ENCODE measurements at regions not wholly inside any gene's neighbourhood (a gene's known extent, or its start where the extent isn't known, plus 50 kb on each side); places are given as distances from the start of the nearest gene placed in this dataset.

- no peak for TF ChIP-seq CTCF (IDR thresholded peaks at IDR 0.05; ENCODE audit: low read depth, low read length, missing control alignments)
- DNase-seq (ENCODE audit: extremely low read depth, low read depth): no peak
- H3K4me3 ChIP-seq (replicated peaks; ENCODE audit: low read depth, low read length): no peak overlapping the region
These were observed 96.3 kb downstream of the GEMIN8 start for GRCh38 chrX:13933352-13933751.

DNA sequence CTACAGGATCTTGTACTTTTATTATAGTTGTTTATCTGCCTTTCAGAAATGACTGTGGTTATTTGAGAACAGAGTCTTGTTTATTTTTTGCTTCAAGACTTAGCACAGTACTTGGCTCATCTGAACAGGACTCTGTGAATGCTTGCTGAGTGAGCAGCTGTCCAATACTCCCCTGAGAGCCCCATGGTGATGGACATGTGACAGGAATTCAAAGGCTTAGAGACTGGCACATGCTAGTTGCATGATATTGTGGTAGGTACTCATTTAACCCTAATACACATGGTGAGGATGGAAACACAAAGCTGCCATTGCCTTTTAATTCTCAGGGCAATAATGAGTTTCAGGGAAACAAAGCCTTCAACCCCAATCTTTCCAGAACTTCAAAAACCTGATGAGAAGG lies 97.3 kb downstream of the GEMIN8 start:
- no peak for TF ChIP-seq CTCF (IDR thresholded peaks at IDR 0.05; ENCODE audit: low read depth, low read length, missing control alignments)
- H3K4me3 ChIP-seq (replicated peaks; ENCODE audit: low read depth, low read length): no peak overlapping the region
- no peak for DNase-seq (ENCODE audit: extremely low read depth, low read depth)

GRCh38 chrX:13927175-13927574 lies 102.5 kb downstream of the GEMIN8 start:
- no peak for TF ChIP-seq CTCF (IDR thresholded peaks at IDR 0.05; ENCODE audit: low read depth, low read length, missing control alignments)
- H3K4me3 ChIP-seq (replicated peaks; ENCODE audit: low read depth, low read length): no peak overlapping the region
- DNase-seq (ENCODE audit: extremely low read depth, low read depth): no peak

DNA sequence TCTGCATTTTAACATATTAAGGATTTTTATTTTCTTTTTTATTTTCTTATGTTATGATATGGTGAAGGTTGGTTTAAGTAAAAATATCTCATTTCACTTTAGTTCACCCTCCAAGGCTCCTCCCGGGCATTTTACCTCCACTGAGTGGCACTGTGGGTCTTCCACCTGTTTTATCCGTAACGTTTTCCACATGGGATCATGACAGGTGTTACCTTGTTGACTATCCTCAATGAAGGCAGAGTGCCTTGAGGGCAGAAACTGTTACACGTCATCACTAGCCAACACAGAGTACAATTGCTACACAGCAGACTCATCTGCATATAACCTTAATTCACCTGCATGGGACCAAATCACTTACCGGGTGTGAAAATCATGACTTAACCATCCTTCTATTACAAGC lies 105.8 kb downstream of the GEMIN8 start:
- no peak for DNase-seq (ENCODE audit: extremely low read depth, low read depth)
- no peak overlapping the region for H3K4me3 ChIP-seq (replicated peaks; ENCODE audit: low read depth, low read length)
- no peak for TF ChIP-seq CTCF (IDR thresholded peaks at IDR 0.05; ENCODE audit: low read depth, low read length, missing control alignments)

DNA sequence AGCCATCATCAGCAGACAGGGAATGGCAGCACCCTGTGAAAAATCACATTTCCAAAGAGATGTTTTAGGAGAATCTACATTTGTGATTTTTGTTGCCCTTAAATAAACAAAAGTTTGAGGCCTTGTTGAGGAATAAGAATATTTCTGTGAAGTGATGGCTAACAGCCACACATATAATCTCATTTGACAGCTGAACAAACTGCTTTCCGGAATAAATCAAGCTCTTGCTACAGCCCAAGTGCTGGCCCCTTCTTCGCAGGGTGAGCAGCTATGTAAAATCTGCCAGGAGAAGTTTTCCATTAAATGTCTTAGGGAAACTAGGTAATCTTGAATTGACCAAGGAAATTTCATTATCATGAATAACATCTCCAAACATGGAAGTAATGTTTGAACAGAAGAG lies 106.4 kb upstream of the GPM6B start:
- no peak overlapping the region for H3K4me3 ChIP-seq (replicated peaks; ENCODE audit: low read depth, low read length)
- TF ChIP-seq CTCF (IDR thresholded peaks at IDR 0.05; ENCODE audit: low read depth, low read length, missing control alignments): no peak
- DNase-seq (ENCODE audit: extremely low read depth, low read depth): no peak

DNA sequence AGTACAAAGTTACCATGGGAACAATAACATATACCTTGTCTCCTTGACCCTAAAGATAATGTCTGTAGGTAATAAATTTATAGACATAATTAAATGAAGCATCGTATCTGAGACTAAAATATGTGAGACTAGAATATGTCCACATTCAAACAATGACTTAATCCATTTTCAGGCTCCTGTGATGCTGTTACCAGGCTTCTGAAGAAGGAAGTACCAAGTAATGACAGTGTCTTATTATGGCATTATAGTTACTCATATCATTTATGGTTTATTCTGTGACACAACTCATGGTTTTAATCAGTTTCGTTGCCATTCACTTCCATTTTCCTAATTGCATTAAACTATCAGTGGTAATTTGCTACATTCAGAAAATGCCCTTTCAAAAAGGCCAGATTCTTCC lies 100.6 kb upstream of the GPM6B start:
- H3K4me3 ChIP-seq (replicated peaks; ENCODE audit: low read depth, low read length): no peak overlapping the region
- no peak for TF ChIP-seq CTCF (IDR thresholded peaks at IDR 0.05; ENCODE audit: low read depth, low read length, missing control alignments)
- no peak for DNase-seq (ENCODE audit: extremely low read depth, low read depth)

DNA sequence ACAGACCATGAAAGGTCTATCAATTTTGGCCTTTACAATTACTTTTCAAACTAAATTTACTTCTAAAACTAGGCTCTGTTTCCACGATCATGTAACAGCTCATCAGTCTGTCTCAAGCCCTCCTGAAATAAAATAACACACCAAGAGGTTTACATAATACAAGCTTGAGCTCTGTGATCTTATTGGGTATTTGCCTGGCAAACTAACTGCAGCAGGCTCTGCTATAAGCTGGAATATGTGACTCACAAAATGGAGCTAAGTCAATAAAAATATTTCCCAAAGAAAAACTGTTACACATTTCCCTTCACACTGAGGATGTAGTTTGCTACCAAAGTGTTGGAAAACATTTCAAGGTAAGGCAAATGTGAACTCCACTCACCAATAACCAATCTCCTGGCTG lies 94.7 kb upstream of the GPM6B start:
- H3K4me3 ChIP-seq (replicated peaks; ENCODE audit: low read depth, low read length): no peak overlapping the region
- no peak for TF ChIP-seq CTCF (IDR thresholded peaks at IDR 0.05; ENCODE audit: low read depth, low read length, missing control alignments)
- no peak for DNase-seq (ENCODE audit: extremely low read depth, low read depth)
